HG02973 (cell line): ENCODE measurements at regions not wholly inside any gene's neighbourhood (a gene's known extent, or its start where the extent isn't known, plus 50 kb on each side); places are given as distances from the start of the nearest gene placed in this dataset.
"Not testable (repeated sequence)": the region's sequence is repeated elsewhere in the genome, so short reads cannot be mapped to it uniquely, and the experiment has no call there.

Experiments
- ATAC-seq: cut with Tn5 transposase; IDR thresholded peaks from one replicate; pipeline ENCODE4 v1.9.1; 2021; ENCODE audit warnings: moderate library complexity; ENCODE audit not compliant: unreplicated experiment

- no peak for ATAC-seq
Measured at GRCh38 chr20:5395932-5396727, 79.4 kb upstream of the PROKR2 start.

- no peak for ATAC-seq
Measured at GRCh38 chr20:5393218-5393870, 76.6 kb upstream of the PROKR2 start.

GRCh38 chr20:5390720-5391119 is 74.0 kb upstream of the PROKR2 start:
- no peak for ATAC-seq

GRCh38 chr20:5386846-5387245 is 70.1 kb upstream of the PROKR2 start:
- ATAC-seq = not testable (repeated sequence)

GRCh38 chr20:5381527-5381926 is 64.8 kb upstream of the PROKR2 start:
- ATAC-seq = not testable (repeated sequence)

GRCh38 chr20:5377484-5377883 is 60.7 kb upstream of the PROKR2 start:
- no peak for ATAC-seq

GRCh38 chr20:5376228-5376627 is 59.5 kb upstream of the PROKR2 start:
- no peak for ATAC-seq

GRCh38 chr20:5374171-5374570 is 57.4 kb upstream of the PROKR2 start:
- ATAC-seq = no peak

GRCh38 chr20:5372371-5372770 is 55.6 kb upstream of the PROKR2 start:
- no peak for ATAC-seq

- no peak for ATAC-seq
Measured at GRCh38 chr20:5369629-5370028, 52.9 kb upstream of the PROKR2 start.
